ENCODE measurements at regions not wholly inside any gene's neighbourhood (a gene's known extent, or its start where the extent isn't known, plus 50 kb on each side); places are given as distances from the start of the nearest gene placed in this dataset.
"Not testable (repeated sequence)": the region's sequence is repeated elsewhere in the genome, so short reads cannot be mapped to it uniquely, and the experiment has no call there.

DNA sequence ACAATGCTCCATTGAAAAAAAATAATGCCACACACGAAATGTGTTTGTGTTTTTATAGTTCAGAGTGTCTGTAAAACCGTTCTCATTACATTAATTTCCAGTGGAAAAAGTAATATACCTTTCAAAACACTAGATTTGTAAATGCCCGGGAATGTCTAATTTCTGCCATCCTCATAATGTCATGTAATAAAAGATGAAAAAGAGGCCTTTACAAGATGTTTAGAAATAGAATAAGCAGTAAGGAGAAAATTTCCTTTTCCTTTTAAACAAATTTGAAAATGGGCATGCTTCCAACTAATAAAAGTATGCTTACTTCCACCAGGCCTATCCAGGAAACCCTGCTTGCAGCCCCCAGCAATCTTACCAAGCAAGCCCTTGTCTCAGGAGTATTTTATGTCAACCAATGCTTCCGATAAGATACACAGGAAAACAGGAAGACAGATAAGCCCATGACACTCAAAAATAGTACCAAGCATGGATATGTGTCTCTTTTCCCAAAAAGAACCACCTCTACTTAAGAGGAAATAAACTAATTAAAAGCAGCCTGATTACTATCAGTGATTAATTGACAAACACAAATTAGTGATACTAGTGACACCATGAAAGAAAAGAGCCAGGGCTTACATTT, 894.7 kb upstream of the INTU start:
- DNase-seq (ENCODE audit: low read depth in 4 of 4, low spot score in 2 of 4): no peak

DNA sequence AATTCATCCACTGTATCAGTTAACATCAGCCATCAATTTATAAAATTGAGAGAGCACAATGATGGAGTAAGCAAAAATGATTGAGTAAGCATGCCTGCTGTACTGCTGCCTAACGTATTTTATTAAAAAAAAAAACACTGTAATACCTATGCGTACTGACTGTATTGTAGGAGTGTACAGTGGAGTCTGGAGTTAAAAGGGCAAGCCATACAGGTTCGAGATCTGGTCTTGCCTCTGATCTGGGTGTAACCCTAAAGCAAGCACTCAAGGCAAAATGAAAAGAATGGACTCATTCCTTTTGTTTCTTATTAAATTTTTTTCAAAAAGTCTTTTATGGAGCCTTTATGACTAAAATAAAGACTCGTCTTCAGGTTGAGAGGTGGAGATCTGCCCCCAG, 894.2 kb upstream of the INTU start:
- DNase-seq (ENCODE audit: low read depth in 4 of 4, low spot score in 2 of 4): no peak

DNA sequence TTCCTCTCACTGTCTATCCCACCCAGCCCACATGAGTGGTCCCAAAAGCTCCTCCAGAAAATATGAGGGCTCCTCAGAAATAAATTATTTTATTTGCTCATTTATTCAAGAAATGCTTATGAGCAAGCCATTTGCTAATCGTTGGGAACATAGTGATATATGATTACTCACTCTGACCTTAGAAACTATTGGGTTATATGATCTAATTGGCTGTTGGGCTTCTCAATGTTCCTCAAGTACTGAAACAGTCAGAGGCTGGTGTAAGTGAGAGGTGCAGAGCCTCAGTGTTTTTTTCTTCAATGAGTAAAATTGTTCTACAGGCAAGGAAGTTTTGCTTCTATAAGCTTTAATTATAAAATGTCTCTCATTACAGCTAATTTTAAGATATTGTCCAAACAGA, 893.8 kb upstream of the INTU start:
- DNase-seq (ENCODE audit: low read depth in 4 of 4, low spot score in 2 of 4): no peak

DNA sequence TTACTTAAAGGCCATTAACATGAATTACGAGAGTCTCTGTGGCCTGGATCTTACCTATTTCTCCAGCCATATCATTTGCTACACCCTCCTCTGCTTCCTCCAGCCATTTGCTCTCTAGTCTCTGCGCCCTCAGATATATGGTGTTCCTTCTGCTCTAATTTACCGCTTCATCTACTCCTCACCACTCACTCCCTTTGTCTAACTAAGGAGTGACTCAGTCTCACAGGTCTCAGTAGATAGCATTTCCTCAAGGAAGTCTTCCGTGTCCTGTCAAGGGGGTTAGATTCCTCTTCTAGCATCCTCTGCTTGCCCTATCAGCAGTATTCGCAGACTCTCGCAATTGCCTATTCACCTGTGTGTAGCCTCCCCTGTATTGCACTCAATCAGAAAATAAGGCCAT, 892.1 kb upstream of the INTU start:
- DNase-seq (ENCODE audit: low read depth in 4 of 4, low spot score in 2 of 4): no peak

DNA sequence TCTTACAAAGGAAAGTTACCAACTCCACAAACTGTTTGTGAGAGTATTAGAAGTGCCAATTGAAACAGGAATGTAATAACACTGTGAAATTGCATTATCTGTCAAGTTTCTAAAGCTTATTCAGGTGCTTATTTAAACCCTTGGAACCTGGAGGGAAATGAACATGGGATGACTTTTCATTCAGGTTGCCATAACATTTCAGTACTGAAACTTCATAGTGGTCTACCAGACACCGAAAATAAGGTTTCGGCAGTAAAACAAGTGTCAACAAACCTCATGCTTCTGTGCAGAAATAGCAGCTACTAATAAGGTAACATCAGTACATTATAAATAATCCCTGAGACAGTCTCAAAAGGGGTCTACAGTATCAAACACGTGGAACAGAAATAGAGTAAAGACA, 890.7 kb upstream of the INTU start:
- DNase-seq (ENCODE audit: low read depth in 4 of 4, low spot score in 2 of 4): no peak

DNA sequence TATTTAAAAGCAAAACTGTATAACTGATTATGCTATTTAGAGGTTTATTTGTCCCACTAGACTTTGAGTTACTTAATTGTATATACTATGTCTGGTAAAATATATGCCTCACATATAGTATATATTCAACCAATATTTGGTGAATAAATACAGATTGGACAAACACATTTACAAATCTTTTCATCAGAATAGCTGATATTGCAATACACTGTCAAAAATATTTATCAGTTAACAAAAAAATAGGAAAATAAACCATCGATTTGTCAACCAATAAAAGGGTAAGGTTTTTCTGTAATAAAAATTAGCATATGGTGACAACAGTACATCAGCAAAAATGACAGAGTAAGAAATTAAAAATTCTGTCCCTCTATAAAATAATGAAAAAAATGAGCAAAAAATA, 889.9 kb upstream of the INTU start:
- DNase-seq (ENCODE audit: low read depth in 4 of 4, low spot score in 2 of 4): no peak

DNA sequence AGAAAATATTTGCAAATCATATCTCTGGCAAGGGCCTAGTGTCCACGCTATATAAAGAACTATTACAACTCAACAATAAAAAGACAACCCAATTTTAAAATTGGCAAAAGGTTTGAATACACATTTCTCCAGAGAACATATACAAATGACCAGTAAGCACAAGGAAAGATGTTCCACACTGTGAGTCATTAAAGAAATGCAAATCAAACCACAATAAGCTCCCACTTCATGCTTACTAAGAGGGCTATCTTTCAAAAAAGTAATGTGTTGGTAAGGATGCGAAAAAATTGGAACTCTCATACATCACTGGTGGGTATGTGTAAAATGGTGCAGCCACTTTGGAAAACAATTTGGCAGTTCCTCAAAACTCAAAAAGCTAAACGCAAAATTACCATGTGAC, 884.0 kb upstream of the INTU start:
- DNase-seq (ENCODE audit: low read depth in 4 of 4, low spot score in 2 of 4): no peak

DNA sequence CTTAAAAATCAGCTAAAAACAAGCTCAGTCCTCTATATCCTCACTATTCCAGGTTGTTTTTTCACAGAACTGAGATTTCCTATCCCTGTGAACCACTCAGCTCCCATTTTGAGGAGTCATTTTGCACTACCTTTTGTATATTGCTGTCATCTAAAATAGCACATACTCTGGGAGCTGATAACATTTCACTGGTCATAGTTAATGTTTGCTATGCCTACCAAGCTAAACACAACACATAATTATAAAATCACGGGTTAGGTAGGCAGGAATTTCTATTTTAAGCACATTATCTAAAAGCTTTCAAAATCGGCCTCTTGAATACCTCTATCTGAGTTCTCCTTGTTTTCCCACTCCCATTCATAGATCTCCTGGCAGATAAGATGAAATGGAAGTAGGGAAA, 882.0 kb upstream of the INTU start:
- no peak for DNase-seq (ENCODE audit: low read depth in 4 of 4, low spot score in 2 of 4)

DNA sequence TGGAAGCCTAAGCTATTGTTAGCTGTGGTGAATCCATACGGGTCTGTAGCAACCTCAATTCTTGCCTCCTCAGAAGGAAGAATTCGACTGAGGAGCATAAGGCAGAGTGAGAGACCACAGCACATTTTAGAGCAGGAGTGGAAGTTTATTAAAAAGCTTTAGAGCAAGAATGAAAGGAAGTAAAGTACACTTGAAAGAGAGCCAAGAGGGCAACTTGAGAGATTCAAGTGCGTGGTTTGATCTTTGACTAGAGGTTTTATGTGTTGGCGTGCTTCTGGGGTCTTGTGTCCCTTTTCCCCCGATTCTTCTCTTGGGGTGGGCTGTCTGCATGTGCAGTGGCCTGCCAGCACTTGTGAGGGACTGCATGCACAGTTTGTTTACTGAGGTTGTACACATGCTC, 880.6 kb upstream of the INTU start:
- no peak for DNase-seq (ENCODE audit: low read depth in 4 of 4, low spot score in 2 of 4)

DNA sequence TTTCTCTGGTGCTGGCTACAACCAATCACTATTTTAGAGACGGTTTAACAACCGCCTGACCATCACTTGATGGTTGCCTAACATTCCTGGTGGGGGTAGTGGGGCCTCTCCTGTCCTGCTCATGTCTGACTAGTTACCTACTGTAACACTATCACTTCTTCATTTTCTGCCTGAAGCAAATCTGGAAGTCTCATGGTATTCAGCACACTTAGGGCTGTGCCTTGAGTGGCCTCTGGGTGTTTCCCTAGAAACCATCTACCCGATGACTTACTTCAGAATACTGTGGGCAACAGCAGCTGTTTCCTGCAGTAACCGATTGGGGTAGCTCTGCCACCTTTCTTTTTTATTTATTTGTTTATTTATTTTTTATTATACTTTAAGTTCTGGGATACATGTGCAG, 880.1 kb upstream of the INTU start:
- no peak for DNase-seq (ENCODE audit: low read depth in 4 of 4, low spot score in 2 of 4)

DNA sequence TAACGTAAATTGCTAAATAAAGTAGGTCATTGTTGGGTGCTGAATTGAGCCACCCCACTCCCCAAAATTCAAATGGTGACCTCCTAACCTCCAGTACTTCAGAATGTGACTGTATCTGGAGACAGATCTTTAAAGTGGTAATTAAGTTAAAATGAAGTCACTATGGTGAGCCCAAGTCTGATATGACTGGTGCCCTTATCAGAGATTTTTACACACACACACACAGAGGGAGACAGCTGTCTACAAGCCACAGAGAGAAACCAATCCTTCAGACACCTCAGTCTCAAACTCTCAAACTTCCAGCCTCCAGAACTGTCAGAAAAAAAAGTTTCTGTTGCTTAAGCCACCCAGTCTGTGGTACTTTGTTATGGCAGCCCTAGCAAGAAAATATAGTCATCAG, 879.2 kb upstream of the INTU start:
- no peak for DNase-seq (ENCODE audit: low read depth in 4 of 4, low spot score in 2 of 4)

DNA sequence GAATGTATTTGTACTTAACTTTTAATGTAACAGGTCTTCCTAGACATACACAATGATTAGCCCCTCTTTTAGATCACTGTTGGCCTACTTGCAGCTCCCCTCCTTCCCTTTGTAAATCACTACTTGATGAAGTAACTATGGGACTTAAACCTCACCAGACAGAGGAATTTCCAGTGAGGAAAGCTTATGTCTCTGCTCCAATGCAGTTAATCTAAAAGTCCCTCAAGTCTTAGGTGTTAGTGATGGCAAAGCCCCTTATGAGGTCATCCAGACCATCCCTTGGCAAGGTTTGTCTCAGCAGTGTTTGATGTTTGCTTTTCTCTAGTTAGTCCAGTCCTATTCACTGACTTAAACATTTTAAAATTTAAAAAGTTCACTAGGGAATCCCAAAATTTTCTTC, 877.3 kb upstream of the INTU start:
- DNase-seq (ENCODE audit: low read depth in 4 of 4, low spot score in 2 of 4): no peak

DNA sequence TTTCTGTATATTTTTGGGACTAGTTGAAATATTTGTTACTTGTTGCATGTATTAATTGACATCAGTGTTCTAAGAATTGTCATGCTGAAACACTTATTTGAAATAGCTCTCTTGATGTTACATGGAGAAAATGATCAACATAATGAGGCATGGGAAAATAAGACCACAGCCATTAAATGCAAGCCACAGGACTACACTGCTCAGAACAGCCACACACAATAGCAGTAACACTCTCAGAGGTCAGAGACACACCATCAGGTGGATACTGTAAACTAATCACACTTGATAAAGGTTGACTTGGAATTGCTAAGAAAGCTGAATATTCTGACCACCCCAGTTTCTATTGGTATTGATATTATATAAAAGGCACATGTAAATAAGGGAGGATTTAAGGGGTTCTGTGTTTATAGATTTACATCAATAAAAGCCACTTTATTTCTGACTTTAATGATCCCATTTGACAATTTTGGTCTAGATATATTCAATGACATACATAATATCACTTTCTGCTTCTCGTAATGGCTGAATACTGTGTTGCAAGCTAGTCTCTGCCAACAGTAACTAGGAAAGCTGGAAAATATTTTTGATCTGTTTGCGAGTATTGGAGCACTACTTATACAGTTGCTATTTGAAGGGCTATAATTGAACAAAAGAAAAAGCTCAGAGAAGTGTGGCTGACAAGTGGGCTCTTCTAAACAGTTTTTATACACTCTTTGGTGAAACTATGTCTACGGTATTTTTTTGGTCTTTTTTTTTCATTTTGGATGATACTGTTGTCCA, 876.5 kb upstream of the INTU start:
- DNase-seq (ENCODE audit: low read depth in 4 of 4, low spot score in 2 of 4): no peak

DNA sequence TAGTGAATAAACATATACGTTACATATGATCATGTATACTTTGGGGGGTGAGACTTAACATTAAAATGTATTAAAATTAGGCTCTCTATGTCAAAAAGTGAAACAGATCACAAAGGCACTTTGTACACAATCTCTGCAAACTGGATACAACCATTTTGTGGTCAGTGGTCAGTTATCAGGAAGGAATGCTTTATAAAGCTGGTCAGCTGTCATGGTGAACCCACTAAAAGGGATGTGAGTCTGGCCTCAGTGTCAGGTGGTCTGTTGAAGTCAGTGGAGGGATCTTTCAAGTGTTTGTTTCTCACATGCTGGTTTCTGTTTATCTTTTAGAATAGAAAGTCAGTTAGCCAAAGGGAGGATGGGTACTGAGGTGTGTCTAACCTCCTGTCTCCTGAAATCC, 875.5 kb upstream of the INTU start:
- no peak for DNase-seq (ENCODE audit: low read depth in 4 of 4, low spot score in 2 of 4)

DNA sequence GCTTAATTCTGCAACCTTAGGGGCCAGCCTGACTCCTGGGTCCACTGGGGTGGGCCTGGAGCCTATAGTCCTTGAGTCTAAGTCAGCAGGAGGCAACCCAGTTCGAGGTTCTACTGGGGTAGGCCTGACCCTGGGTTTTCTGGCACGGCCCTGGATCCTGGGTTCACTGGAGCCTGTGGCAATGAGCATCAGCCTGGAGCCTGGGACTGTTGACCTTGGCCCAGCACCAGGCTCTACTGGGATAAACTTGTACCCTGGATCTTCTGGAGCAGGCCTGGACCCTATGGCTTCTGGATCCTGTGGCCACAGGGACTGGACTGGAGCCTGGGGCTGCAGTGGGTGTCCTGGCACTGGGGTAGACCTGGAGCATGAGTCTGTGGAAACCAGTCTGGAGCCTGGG, 874.3 kb upstream of the INTU start:
- no peak for DNase-seq (ENCODE audit: low read depth in 4 of 4, low spot score in 2 of 4)

DNA sequence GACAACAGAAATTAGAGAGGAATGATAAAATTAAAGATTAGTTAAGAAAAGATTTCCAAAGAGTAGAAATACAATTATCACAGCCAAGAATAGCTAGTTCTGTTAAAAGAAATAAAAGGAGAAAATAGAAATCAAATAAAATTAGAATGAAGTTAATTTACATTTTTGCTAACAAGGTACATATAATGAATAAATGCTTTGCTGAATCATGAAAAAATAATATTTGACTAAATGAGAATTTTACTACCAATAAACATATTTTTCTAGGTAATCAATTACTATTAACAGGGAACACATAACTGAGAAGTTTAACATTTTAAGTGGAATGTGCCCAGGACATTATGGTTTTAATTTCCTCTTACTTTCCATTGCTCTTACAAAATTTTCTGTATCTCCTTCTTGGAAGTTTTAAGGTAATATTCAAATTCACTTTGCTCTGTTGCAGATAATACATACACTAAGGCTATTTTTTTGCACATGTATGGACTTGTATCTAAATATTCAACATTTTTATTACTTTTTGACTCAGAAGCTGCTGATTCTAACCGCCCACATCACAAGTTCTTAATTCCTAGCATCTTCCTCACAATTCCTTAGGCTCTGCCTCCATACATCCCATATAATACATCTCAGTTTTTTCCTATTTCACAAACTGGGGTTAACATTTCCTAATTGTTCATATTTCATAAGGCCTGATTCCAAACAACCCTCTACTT, 870.7 kb upstream of the INTU start:
- no peak for DNase-seq (ENCODE audit: low read depth in 4 of 4, low spot score in 2 of 4)

DNA sequence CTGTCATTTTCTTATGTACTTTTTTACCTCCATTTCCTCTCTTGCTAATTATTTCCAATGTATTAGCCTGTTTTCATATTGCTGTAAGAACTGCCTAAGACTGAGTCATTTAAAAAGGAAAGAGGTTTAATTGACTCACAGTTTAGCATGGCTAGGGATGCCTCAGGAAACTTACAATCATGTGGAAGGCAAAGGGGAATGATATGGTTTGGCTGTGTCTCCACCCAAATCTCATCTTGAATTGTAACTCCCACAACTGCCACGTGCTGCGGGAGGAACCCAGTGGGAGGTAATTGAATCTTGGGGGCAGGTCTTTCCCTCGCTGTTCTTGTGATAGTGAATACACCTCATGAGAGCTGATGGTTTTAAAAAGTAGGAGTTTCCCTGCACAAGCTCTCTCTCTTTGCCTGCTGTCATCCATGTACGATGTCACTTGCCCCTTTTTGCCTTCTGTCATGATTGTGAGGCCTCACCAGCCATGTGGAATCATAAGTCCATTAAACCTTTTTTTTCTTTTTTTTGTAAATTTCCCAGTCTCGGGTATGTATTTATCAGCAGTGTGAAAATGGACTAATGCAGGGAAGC, 870.0 kb upstream of the INTU start:
- DNase-seq (ENCODE audit: low read depth in 4 of 4, low spot score in 2 of 4): no peak

DNA sequence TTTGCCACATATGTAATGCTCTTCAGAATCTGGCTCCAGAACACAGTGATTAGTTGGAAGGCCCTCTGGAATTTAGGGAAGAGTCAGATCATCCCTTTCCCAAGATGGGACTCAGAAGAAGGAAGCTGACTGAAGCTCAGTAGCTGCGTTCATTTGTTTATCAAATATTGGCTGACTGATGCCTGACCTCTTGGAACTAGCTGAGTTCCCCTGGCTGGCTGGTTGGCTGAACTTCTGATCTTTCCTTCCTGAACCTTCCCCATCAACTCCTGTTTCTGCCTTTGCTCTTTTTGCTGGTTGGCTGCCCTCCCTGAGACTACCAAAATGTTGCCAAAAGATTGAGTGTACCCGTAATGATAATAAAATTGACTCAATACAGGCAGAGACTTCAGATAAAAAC, 866.5 kb upstream of the INTU start:
- DNase-seq (ENCODE audit: low read depth in 4 of 4, low spot score in 2 of 4): no peak

DNA sequence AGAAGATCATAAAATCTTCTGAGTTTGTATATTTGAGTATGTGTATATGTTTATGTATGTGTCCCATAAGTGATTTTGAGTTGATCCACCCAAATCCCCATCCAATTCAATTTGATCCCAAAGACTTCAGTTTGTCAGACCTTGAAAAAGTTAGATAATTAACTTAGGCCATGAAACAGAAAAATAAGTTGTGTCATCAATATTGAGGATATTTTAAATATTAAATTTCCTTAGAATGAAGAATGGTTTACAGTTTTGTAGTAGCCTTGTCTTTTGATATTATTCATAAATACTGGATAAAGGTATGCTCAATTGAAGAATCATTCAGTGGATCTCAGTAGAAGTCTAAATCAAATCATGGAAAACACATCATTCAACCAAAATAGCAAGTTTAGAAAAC, 864.4 kb upstream of the INTU start:
- DNase-seq (ENCODE audit: low read depth in 4 of 4, low spot score in 2 of 4): no peak

DNA sequence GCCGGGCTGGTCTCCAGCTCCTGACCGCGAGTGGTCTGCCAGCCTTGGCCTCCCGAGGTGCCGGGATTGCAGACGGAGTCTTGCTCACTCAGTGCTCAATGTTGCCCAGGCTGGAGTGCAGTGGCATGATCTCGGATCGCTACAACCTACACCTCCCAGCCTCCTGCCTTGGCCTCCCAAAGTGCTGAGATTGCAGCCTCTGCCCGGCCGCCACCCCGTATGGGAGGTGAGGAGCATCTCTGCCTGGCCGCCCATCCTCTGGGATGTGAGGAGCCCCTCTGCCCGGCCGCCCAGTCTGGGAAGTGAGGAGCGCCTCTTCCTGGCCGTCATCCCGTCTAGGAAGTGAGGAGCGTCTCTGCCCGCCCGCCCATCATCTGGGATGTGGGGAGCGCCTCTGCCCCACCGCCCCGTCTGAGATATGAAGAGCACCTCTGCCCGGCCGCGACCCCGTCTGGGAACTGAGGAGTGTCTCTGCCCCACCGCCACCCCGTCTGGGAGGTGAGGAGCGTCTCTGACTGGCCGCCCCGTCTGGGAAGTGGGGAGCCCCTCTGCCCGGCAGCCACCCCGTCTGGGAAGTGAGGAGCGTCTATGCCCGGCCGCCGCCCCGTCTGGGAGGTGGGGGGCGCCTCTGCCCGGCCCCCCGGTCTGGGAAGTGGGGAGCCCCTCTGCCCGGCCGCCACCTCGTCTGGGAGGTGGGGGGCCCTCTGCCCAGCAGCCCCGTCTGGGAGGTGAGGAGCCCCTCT, 861.8 kb upstream of the INTU start:
- DNase-seq (ENCODE audit: low read depth in 4 of 4, low spot score in 2 of 4): not testable (repeated sequence)

DNA sequence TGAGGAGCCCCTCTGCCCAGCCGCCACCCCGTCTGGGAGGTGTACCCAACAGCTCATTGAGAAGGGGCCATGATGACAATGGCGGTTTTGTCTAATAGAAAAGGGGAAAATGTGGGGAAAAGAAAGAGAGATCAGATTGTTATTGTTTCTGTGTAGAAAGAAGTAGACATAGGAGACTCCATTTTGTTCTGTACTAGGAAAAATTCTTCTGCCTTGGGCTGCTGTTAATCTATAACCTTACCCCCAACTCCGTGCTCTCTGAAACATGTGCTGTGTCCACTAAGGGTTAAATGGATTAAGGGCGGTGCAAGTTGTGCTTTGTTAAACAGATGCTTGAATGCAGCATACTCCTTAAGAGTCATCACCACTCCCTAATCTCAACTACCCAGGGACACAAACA, 861.1 kb upstream of the INTU start:
- DNase-seq (ENCODE audit: low read depth in 4 of 4, low spot score in 2 of 4): not testable (repeated sequence)
